GM12875 (cell line): ENCODE measurements at regions not wholly inside any gene's neighbourhood (a gene's known extent, or its start where the extent isn't known, plus 50 kb on each side); places are given as distances from the start of the nearest gene placed in this dataset.
"Not testable (repeated sequence)": the region's sequence is repeated elsewhere in the genome, so short reads cannot be mapped to it uniquely, and the experiment has no call there.

Source experiments
- H3K4me3 ChIP-seq: one replicate; pipeline ENCODE4 v1.5.1; 2011; ENCODE audit warnings: low read depth, low read length, control low read depth
- CTCF ChIP-seq: IDR thresholded peaks from 2 replicates; pipeline ENCODE4 v1.5.1; 2011; ENCODE audit warnings: low read depth, mild to moderate bottlenecking, control low read depth, inconsistent platforms, low read length, moderate library complexity, borderline replicate concordance; ENCODE audit not compliant: insufficient read depth

DNA sequence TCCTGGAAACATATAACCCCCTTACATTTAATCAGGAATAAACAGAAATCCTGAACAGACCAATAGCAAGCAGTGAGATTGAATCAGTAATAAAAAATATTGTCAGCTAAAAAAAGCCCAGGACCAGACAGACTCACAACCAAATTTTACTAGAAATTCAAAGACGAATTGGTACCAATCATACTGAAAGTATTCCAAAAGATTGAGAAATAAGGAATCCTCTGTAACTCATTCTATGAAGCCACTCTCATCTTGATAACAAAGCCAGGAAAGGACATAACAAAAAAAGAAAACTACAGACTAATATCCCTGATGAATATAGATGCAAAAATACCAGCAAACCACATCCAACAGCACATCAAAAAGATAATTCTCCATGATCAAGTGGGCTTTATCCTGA lies 714.0 kb downstream of the SEMA5A start:
- no peak overlapping the region for H3K4me3 ChIP-seq
- TF ChIP-seq CTCF = no peak

DNA sequence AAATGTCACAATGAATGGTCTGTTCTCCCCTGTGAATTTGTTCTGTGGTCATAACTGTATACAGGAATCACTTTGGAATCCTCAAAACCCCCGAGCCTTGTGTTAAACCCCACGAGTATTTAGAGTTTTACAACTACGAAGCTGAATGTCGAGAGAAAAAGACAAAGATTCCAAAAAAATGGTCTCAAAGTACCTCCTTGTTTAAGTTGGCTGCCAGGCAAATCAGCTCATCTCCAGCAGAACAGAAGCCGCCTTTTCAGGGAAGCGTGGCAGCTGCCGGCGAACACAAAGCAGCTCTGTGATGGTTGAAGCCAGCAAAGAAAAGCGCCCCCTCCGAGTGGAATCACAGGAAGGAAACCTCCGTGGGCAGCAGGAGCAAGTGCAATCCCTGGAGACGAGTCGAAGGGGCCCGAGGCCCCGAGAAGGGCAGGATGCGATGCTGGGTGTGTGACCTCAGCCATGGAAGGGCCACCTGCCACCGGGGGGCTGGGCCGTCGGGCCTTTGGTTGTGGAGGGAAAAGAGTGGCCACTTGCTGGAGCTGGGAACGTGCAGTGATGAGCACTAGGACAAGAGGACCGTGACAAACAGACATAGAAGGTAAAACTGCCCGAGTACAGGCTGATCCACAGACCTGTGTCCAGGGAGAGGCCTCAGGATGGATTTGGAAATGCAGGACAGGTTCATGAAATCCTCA lies 706.4 kb downstream of the SEMA5A start:
- TF ChIP-seq CTCF = no peak
- H3K4me3 ChIP-seq = no peak overlapping the region

GRCh38 chr5:8840237-8840636 lies 705.6 kb downstream of the SEMA5A start:
- H3K4me3 ChIP-seq = no peak overlapping the region
- no peak for TF ChIP-seq CTCF

- not testable (repeated sequence) for H3K4me3 ChIP-seq
Observed at GRCh38 chr5:8840746-8841145, 705.1 kb downstream of the SEMA5A start.

GRCh38 chr5:8842971-8843551 lies 702.8 kb downstream of the SEMA5A start:
- no peak for TF ChIP-seq CTCF
- H3K4me3 ChIP-seq = no peak overlapping the region

GRCh38 chr5:8843771-8844170 lies 702.1 kb downstream of the SEMA5A start:
- no peak for TF ChIP-seq CTCF
- no peak overlapping the region for H3K4me3 ChIP-seq

GRCh38 chr5:8844206-8844605 lies 701.7 kb downstream of the SEMA5A start:
- no peak overlapping the region for H3K4me3 ChIP-seq
- no peak for TF ChIP-seq CTCF
